ENCODE measurements at regions not wholly inside any gene's neighbourhood (a gene's known extent, or its start where the extent isn't known, plus 50 kb on each side); places are given as distances from the start of the nearest gene placed in this dataset.

DNA sequence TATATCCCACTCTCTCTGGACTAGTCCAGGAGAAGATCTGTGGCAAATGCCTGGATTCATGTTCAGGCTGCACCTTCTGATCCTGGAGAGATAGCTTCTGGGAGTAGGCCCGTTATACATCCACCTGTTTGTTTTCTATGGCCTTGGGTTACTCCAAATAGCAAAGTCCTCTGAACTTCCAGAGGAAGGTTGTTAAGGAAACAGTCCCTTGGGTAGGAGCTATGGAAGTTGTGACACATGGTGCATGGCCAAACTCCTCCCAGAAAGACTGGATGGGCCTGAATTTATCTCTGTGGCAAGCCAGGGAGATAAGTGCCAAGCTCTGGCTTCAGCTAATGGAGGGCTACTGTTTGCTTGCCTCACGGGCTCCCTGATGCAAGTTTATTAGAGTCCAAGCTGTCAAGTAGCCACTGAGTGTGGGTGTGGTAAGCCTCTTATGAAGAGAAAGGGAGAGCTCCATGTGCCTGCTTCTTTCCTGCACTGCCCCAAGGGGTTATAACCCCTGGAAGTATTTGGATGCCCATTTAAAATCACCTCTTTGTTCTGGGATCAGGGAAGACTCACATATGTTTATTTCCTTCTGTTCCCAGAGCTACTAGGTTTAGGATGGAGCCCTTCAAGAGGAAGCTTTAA, 328.7 kb upstream of the ATP11B start:
- Mint-ChIP-seq H3K36me3 (ENCODE audit: low read depth) (no peaks in the 10 kb centered on the region), H3K9me3 (peaks cover 14% of the 10 kb centered on the region), H3K27me3 (ENCODE audit: insufficient read depth) (no peaks in the 10 kb centered on the region), H3K4me3 (no peak overlapping the region), H3K4me1 (peaks cover 4% of the 10 kb centered on the region), H3K27ac (no peak overlapping the region)
- no peak for DNase-seq
- H3K9ac ChIP-seq (ENCODE audit: extremely low read depth, low read length, poor library complexity, severe bottlenecking), result no peak overlapping the region
- no peak overlapping the region for H3K27ac ChIP-seq (ENCODE audit: low read depth, low read length)
- H3K4me3 ChIP-seq (ENCODE audit: low read length), result no peak overlapping the region
- no peaks in the 10 kb centered on the region for H3K27me3 ChIP-seq (ENCODE audit: control insufficient read depth, insufficient read depth, low read length, poor library complexity, severe bottlenecking)
- H3K4me1 ChIP-seq (ENCODE audit: control insufficient read depth, insufficient read depth, low read length), result no peaks in the 10 kb centered on the region
- TF ChIP-seq, protein P1, sequence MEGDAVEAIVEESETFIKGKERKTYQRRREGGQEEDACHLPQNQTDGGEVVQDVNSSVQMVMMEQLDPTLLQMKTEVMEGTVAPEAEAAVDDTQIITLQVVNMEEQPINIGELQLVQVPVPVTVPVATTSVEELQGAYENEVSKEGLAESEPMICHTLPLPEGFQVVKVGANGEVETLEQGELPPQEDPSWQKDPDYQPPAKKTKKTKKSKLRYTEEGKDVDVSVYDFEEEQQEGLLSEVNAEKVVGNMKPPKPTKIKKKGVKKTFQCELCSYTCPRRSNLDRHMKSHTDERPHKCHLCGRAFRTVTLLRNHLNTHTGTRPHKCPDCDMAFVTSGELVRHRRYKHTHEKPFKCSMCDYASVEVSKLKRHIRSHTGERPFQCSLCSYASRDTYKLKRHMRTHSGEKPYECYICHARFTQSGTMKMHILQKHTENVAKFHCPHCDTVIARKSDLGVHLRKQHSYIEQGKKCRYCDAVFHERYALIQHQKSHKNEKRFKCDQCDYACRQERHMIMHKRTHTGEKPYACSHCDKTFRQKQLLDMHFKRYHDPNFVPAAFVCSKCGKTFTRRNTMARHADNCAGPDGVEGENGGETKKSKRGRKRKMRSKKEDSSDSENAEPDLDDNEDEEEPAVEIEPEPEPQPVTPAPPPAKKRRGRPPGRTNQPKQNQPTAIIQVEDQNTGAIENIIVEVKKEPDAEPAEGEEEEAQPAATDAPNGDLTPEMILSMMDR (conservative IDR thresholded peaks at IDR 0.05), result no peak
- H3K36me3 ChIP-seq (ENCODE audit: control insufficient read depth, insufficient read depth, low read length), result no peaks in the 10 kb centered on the region
- 89% methylated on average over 2 of the region's 2 CpGs; no CpG with 5 or more reads in 1 of the 2 experiments for WGBS, 2 experiments (ENCODE audit: insufficient coverage in 1 of 2, insufficient read length in 1 of 2)
- H3K9me3 ChIP-seq (ENCODE audit: control insufficient read depth, low read length), result no peaks in the 10 kb centered on the region

DNA sequence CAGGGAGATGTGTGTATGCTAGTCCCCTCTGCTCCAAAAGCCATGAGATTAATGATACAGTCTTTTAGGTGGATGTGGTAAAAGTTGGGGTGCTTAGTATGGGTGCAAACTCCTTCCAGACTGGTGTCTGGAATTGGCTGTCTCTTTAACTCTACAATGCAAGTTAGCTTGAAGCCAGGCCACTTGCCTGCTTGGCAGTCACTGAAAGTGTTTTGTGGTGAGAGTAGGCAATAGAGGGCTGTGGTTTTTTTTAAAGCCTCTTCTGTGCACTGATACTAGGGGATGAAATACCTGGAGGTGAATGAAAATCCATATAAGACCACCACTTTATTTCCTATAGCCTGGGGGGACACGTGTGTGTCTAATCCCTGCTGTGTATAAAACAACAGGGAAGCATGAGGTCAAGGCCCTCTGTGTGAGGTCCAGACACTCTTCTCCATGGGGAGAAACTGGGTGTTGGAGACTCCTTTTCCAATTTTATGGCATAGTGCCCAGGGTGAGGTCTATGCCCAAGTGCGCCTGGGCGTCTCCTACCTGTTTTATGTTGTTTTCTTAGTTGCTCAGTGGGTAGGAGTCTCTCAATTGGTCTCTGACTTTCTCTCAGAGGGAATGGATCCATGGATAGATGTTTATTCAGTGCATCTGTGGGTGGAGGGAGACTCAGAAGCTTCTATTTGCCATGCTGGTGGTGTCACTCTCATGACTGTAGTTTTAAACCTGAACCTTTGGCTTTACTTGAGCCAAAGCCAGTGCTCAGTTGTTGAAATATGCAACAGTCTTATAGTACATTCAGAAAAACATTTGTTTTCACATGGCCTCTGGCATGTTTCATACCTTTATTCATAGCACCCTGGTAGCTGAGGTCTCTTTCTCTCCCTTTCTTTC, 327.8 kb upstream of the ATP11B start:
- no peak overlapping the region for H3K27ac ChIP-seq (ENCODE audit: low read depth, low read length)
- H3K27ac Mint-ChIP-seq, result no peak overlapping the region
- no peak for DNase-seq
- H3K4me3 ChIP-seq (ENCODE audit: low read length), result no peak overlapping the region
- H3K4me1 Mint-ChIP-seq, result peaks cover 4% of the 10 kb centered on the region
- H3K36me3 ChIP-seq (ENCODE audit: control insufficient read depth, insufficient read depth, low read length), result no peaks in the 10 kb centered on the region
- H3K27me3 ChIP-seq (ENCODE audit: control insufficient read depth, insufficient read depth, low read length, poor library complexity, severe bottlenecking), result no peaks in the 10 kb centered on the region
- WGBS, 2 experiments (ENCODE audit: insufficient coverage in 1 of 2, insufficient read length in 1 of 2), result 82% methylated on average over 3 of the region's 3 CpGs; no CpG with 5 or more reads in 1 of the 2 experiments
- H3K9me3 ChIP-seq (ENCODE audit: control insufficient read depth, low read length), result no peaks in the 10 kb centered on the region
- H3K27me3 Mint-ChIP-seq (ENCODE audit: insufficient read depth), result no peaks in the 10 kb centered on the region
- H3K9me3 Mint-ChIP-seq, result peaks cover 14% of the 10 kb centered on the region
- TF ChIP-seq, protein P1 (conservative IDR thresholded peaks at IDR 0.05), result no peak
- H3K4me1 ChIP-seq (ENCODE audit: control insufficient read depth, insufficient read depth, low read length), result no peaks in the 10 kb centered on the region
- no peak overlapping the region for H3K9ac ChIP-seq (ENCODE audit: extremely low read depth, low read length, poor library complexity, severe bottlenecking)
- H3K4me3 Mint-ChIP-seq, result no peak overlapping the region
- H3K36me3 Mint-ChIP-seq (ENCODE audit: low read depth), result no peaks in the 10 kb centered on the region

DNA sequence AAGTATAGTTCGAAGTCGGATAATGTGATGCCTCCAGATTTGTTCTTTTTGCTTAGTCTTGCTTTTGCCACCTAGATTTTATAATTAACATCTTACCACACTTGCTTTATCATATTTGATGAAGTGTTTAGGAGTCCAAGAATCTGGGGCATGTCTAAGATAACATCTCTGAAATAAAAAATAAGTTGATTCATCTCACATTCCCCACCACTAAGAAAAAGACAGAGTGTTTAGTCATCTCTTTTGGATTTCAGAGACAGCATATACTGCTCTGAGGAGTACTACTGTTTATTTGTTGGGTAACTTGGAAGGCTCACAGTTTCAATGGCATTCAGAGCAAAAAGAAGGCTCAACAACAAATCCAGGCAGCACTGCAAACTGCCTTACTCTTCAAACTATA, 324.2 kb upstream of the ATP11B start:
- Mint-ChIP-seq H3K9me3 (peaks cover 2% of the 10 kb centered on the region), H3K27ac (no peak overlapping the region), H3K4me1 (peaks cover 10% of the 10 kb centered on the region), H3K36me3 (ENCODE audit: low read depth) (no peaks in the 10 kb centered on the region), H3K4me3 (no peak overlapping the region), H3K27me3 (ENCODE audit: insufficient read depth) (no peaks in the 10 kb centered on the region)
- 80 to 98% methylated on average over 1 to 2 of the region's 2 CpGs for WGBS, 2 experiments (ENCODE audit: insufficient coverage in 1 of 2, insufficient read length in 1 of 2)
- no peaks in the 10 kb centered on the region for H3K27me3 ChIP-seq (ENCODE audit: control insufficient read depth, insufficient read depth, low read length, poor library complexity, severe bottlenecking)
- no peaks in the 10 kb centered on the region for H3K9me3 ChIP-seq (ENCODE audit: control insufficient read depth, low read length)
- H3K9ac ChIP-seq (ENCODE audit: extremely low read depth, low read length, poor library complexity, severe bottlenecking), result no peak overlapping the region
- H3K4me3 ChIP-seq (ENCODE audit: low read length), result no peak overlapping the region
- no peaks in the 10 kb centered on the region for H3K4me1 ChIP-seq (ENCODE audit: control insufficient read depth, insufficient read depth, low read length)
- TF ChIP-seq, protein P1 (conservative IDR thresholded peaks at IDR 0.05), result no peak
- DNase-seq, result no peak
- H3K27ac ChIP-seq (ENCODE audit: low read depth, low read length), result no peak overlapping the region
- no peaks in the 10 kb centered on the region for H3K36me3 ChIP-seq (ENCODE audit: control insufficient read depth, insufficient read depth, low read length)
